Fibroblast of villous mesenchyme (primary cell): ENCODE measurements at regions not wholly inside any gene's neighbourhood (a gene's known extent, or its start where the extent isn't known, plus 50 kb on each side); places are given as distances from the start of the nearest gene placed in this dataset.

ENCODE experiments used
- DNase-seq: peaks from one replicate; pipeline ENCODE4 v3.0.0-alpha.2; 2010; ENCODE audit warnings: low read depth
- H3K4me3 ChIP-seq: 2 replicates; pipeline ENCODE4 v1.5.1; 2011; ENCODE audit warnings: low read depth, mild to moderate bottlenecking, low read length
- TF ChIP-seq, protein P1 (sequence below): IDR thresholded peaks from 2 replicates; pipeline ENCODE4 v1.5.1; 2012; ENCODE audit warnings: low read depth, mild to moderate bottlenecking, low read length; ENCODE audit not compliant: insufficient read depth

DNA sequence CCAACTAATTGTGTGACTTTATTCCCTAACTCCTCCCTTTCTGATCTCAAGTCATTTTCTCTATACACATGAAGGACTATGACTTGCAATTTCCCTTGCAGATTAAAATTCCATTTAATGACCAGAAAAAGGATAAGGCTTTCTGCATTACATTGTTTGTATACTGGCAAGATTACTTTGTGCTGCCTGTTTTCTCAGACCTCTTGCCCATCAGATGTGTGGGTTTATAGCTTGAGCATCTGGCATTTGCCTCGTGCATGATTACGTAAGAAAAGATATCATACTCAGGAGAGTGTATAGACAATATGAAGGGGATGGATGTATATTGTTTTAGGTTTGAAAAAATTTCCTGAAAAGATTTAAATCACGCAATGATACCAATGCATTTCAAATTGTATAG, 593.8 kb upstream of the SLIT2 start:
- no peak overlapping the region for H3K4me3 ChIP-seq
- TF ChIP-seq, protein P1, sequence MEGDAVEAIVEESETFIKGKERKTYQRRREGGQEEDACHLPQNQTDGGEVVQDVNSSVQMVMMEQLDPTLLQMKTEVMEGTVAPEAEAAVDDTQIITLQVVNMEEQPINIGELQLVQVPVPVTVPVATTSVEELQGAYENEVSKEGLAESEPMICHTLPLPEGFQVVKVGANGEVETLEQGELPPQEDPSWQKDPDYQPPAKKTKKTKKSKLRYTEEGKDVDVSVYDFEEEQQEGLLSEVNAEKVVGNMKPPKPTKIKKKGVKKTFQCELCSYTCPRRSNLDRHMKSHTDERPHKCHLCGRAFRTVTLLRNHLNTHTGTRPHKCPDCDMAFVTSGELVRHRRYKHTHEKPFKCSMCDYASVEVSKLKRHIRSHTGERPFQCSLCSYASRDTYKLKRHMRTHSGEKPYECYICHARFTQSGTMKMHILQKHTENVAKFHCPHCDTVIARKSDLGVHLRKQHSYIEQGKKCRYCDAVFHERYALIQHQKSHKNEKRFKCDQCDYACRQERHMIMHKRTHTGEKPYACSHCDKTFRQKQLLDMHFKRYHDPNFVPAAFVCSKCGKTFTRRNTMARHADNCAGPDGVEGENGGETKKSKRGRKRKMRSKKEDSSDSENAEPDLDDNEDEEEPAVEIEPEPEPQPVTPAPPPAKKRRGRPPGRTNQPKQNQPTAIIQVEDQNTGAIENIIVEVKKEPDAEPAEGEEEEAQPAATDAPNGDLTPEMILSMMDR, result no peak
- peak; percentile 70 for DNase-seq

DNA sequence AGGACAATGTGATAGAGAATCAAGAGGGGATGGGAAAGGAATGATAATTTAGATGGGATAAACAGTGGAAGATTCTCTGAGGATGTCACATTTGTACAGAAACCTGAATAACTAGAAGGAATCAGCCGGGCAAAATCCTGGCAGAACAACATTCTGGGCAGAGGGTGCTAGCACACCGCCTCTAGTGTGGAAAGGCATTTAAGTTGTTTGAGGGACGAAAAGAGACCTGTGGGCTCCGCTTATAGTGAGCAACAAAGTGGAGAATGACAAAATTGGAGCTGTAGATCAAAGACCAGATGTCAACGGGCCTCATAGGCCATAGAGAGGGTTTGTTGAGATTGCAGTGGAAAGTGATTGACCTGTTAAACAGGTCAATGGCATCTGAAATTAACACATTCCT, 596.0 kb upstream of the SLIT2 start:
- no peak overlapping the region for H3K4me3 ChIP-seq
- TF ChIP-seq, protein P1, result no peak
- DNase-seq, result no peak

DNA sequence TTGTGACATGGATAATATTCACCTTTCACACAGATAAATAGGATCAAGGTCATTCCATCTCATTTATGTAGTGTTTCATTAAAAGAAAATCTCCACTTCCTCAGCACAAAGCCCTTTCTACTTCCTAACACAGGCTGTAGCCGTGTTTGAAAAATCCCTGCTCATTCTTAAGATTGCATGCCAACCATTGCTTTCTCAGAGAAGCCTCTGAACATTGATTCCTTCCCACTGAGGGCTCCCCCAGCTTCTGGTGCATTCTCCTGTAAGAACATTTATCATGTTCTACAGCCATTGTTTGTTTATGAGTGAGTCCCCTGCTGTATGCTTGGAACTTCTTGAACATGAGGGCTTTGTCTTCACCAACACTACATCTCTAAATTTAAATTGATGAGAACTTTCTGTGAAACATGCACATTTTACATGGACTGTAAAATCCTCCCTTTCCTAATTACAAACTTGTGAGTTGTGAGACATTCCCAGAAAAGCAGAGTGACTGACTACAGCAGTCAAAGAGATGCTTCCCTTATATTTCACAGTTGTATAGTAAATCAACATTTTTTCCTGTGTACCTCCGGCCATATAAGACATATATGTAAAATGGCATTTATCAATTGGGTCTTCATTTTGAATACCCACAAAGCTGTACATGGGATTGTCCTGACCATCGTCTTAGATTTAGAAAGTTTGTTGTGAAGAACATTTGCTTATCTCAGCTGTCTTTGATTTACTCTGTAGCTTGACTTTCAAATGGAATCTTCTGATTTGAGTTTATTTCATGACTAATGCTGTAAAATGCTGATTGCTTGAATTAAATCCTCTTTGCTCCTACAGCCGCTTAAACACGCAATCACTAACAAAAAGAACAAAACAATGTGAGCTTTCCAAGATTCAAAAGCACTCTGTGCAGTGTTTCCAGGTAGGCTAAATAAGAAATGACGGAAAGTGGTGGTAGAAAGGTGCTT, 600.5 kb upstream of the SLIT2 start:
- H3K4me3 ChIP-seq, result no peak overlapping the region
- no peak for DNase-seq
- TF ChIP-seq, protein P1, result no peak

DNA sequence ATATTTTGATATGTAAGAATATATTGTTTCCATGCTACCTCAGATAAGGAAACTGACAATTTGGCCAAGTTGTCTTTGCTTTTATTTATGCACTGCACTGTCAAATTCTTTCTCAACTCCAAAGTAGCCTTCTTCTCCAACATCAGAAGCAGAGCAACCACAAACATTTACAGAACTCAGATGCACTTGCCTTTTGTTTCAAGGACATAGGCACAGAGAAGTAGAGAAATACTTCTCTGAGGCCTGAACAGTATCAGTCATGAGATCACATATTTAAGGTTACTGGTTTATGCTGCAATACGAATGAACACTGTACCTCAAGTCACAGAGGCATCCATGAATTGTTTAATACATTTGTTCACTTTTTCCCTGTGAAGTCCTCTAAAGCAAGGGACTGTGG, 606.1 kb upstream of the SLIT2 start:
- no peak overlapping the region for H3K4me3 ChIP-seq
- TF ChIP-seq, protein P1, result no peak
- DNase-seq, result no peak

DNA sequence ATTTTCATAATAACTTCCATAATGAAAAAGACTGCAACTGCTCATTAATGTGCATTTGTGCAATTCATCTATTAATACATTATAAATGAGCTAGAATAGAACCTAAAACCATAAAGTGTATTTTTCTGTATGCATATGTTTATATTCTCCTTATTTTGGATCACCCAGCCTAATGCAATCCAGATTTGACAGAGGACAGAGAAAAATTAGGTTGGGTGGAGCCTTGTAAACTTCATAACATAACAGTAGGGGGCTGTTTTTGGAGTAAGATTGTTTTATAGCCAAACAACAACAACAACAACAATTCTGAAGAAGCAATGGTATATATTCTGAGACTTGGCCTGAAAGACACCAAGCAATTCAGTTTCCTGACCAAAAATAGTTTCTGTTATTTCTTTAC, 615.3 kb upstream of the SLIT2 start:
- DNase-seq, result no peak
- TF ChIP-seq, protein P1, result no peak
- no peak overlapping the region for H3K4me3 ChIP-seq

DNA sequence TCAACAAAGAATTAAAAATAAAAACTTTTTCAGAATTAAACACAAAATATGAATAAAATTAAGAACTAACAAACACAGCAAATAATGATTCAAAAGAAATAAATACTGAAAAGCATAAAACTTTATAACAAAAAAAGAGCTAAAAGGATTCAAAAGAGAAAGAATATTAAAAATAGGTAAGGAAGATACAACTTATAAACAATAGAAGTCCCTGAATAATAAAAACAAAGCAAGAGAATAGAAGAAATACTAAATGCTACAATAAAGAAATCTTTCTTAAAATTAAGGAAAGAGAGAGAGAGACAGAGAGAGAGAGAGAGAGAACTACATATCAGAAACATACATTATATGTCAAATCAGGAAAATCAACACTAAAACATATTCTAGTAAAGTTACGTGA, 619.9 kb upstream of the SLIT2 start:
- TF ChIP-seq, protein P1, result no peak
- no peak for DNase-seq
- H3K4me3 ChIP-seq, result no peak overlapping the region
